ENCODE measurements at regions not wholly inside any gene's neighbourhood (a gene's known extent, or its start where the extent isn't known, plus 50 kb on each side); places are given as distances from the start of the nearest gene placed in this dataset.
A peak's percentile ranks its signal among the peaks of the same experiment; 100 is the strongest.
"Not testable (repeated sequence)": the region's sequence is repeated elsewhere in the genome, so short reads cannot be mapped to it uniquely, and the experiment has no call there.

DNA sequence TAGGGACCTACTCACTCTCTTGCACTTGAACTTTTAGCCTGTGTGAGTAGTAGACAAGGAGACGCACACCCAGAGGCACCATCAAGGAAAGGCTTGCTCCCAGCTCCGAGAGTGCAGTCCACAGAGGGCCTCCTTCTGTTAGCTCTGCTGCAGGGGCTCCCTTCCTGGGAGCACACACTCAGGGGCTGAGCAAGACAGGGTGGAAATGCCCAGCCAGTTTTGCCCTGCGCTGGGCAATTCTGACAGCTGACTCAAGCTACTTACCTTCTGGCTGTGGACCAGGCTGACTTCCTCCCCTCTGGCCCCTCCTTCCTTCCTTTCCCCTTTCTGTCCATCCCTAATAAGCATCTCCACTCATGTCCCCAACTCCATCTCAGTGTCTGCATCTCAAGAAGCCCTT lies 449.1 kb downstream of the PTPRU start:
- H3K27me3 ChIP-seq: peaks cover 0 to 66% (median 3%) of the 10 kb centered on the region in 4 donors
- peaks cover 0 to 22% (median 11%) of the 10 kb centered on the region in 4 donors for H3K4me1 ChIP-seq
- no peaks in the 10 kb centered on the region for H3K36me3 ChIP-seq
- WGBS: 76% methylated on average over 3 of the region's 3 CpGs
- intact Hi-C loops (cut with DNase I): no loop called here
- DNase-seq (ENCODE audit: extremely low spot score): no peak
- TF ChIP-seq POLR2A (IDR thresholded peaks at IDR 0.05; ENCODE audit: low read depth) (no peak), POLR2AphosphoS5 (IDR thresholded peaks at IDR 0.05) (no peak), EP300 (IDR thresholded peaks at IDR 0.05) (no peak)
- TF ChIP-seq, protein P1, sequence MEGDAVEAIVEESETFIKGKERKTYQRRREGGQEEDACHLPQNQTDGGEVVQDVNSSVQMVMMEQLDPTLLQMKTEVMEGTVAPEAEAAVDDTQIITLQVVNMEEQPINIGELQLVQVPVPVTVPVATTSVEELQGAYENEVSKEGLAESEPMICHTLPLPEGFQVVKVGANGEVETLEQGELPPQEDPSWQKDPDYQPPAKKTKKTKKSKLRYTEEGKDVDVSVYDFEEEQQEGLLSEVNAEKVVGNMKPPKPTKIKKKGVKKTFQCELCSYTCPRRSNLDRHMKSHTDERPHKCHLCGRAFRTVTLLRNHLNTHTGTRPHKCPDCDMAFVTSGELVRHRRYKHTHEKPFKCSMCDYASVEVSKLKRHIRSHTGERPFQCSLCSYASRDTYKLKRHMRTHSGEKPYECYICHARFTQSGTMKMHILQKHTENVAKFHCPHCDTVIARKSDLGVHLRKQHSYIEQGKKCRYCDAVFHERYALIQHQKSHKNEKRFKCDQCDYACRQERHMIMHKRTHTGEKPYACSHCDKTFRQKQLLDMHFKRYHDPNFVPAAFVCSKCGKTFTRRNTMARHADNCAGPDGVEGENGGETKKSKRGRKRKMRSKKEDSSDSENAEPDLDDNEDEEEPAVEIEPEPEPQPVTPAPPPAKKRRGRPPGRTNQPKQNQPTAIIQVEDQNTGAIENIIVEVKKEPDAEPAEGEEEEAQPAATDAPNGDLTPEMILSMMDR (IDR thresholded peaks at IDR 0.05): no peak
- no peak overlapping the region for H3K4me3 ChIP-seq
- H3K27ac ChIP-seq (replicated peaks in 1 of 4): no peak overlapping the region
- no peaks in the 10 kb centered on the region for H3K9me3 ChIP-seq

DNA sequence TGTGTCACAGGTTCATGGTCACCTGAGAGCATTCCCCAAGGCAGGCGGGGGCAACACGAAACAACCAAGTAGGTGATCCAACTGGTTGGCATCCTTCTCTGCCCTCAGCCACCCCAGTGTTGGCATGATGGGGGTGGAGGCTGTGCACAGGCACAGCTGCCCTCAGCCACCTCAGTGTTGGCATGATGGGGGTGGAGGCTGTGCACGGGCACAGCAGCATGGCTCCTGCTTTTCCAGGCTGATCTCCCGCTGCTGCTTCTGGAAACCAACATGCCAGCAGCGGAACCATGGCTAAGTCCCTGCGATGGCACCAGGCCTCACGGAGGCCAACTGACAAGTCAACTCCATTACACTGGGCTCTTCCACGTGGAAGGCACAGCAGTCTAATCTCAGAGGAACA lies 447.8 kb downstream of the PTPRU start:
- 86% methylated on average over 8 of the region's 8 CpGs for WGBS
- Histone ChIP-seq H3K27ac (replicated peaks in 1 of 4) (no peak overlapping the region), H3K36me3 (no peaks in the 10 kb centered on the region), H3K9me3 (no peaks in the 10 kb centered on the region), H3K27me3 (peaks cover 0 to 61% (median 3%) of the 10 kb centered on the region in 4 donors), H3K4me3 (no peak overlapping the region), H3K4me1 (peaks cover 0 to 22% (median 11%) of the 10 kb centered on the region in 4 donors)
- no peak for TF ChIP-seq POLR2A (IDR thresholded peaks at IDR 0.05; ENCODE audit: low read depth)
- no peak for TF ChIP-seq POLR2AphosphoS5 (IDR thresholded peaks at IDR 0.05)
- TF ChIP-seq EP300 (IDR thresholded peaks at IDR 0.05): no peak
- DNase-seq (ENCODE audit: extremely low spot score): peak; percentile 77
- intact Hi-C loops (cut with DNase I): no loop called here

GRCh38 chr1:29683472-29683871 lies 447.1 kb downstream of the PTPRU start:
- Histone ChIP-seq H3K4me3 (no peak overlapping the region), H3K9me3 (no peaks in the 10 kb centered on the region), H3K27ac (replicated peaks in 1 of 4) (no peak overlapping the region), H3K36me3 (no peaks in the 10 kb centered on the region), H3K4me1 (peaks cover 0 to 19% (median 11%) of the 10 kb centered on the region in 4 donors), H3K27me3 (peaks cover 0 to 54% (median under 1%) of the 10 kb centered on the region in 4 donors)
- TF ChIP-seq POLR2A (IDR thresholded peaks at IDR 0.05; ENCODE audit: low read depth): no peak
- TF ChIP-seq POLR2AphosphoS5 (IDR thresholded peaks at IDR 0.05): no peak
- TF ChIP-seq, protein P1 (IDR thresholded peaks at IDR 0.05): no peak
- TF ChIP-seq EP300 (IDR thresholded peaks at IDR 0.05): no peak
- WGBS: 73% methylated on average over 5 of the region's 5 CpGs
- intact Hi-C loops (cut with DNase I): no loop called here
- DNase-seq (ENCODE audit: extremely low spot score): no peak

- H3K9me3 ChIP-seq: no peaks in the 10 kb centered on the region
- H3K27ac ChIP-seq (replicated peaks in 1 of 4): no peak overlapping the region
- H3K36me3 ChIP-seq: no peaks in the 10 kb centered on the region
- no peak overlapping the region for H3K4me3 ChIP-seq
- TF ChIP-seq, protein P1 (IDR thresholded peaks at IDR 0.05): no peak
- no peak for TF ChIP-seq POLR2A (IDR thresholded peaks at IDR 0.05; ENCODE audit: low read depth)
- TF ChIP-seq EP300 (IDR thresholded peaks at IDR 0.05): no peak
- TF ChIP-seq POLR2AphosphoS5 (IDR thresholded peaks at IDR 0.05): no peak
- H3K27me3 ChIP-seq: peaks cover 0 to 50% (median 0%) of the 10 kb centered on the region in 4 donors
- intact Hi-C loops (cut with DNase I): no loop called here
- WGBS: 16% methylated on average over 3 of the region's 3 CpGs
- no peak for DNase-seq (ENCODE audit: extremely low spot score)
- H3K4me1 ChIP-seq: peaks cover 0 to 14% (median 11%) of the 10 kb centered on the region in 4 donors
Measured at GRCh38 chr1:29682919-29683295, 446.6 kb downstream of the PTPRU start.

- H3K36me3 ChIP-seq: no peaks in the 10 kb centered on the region
- 36% methylated on average over 10 of the region's 10 CpGs for WGBS
- no peak overlapping the region for H3K4me3 ChIP-seq
- intact Hi-C loops (cut with DNase I): no loop called here
- TF ChIP-seq, protein P1 (IDR thresholded peaks at IDR 0.05): no peak
- TF ChIP-seq EP300 (IDR thresholded peaks at IDR 0.05): no peak
- no peak for TF ChIP-seq POLR2AphosphoS5 (IDR thresholded peaks at IDR 0.05)
- no peak for TF ChIP-seq POLR2A (IDR thresholded peaks at IDR 0.05; ENCODE audit: low read depth)
- peaks cover 0 to 14% (median 11%) of the 10 kb centered on the region in 4 donors for H3K4me1 ChIP-seq
- no peaks in the 10 kb centered on the region for H3K9me3 ChIP-seq
- DNase-seq (ENCODE audit: extremely low spot score): peak; percentile 70
- no peak overlapping the region for H3K27ac ChIP-seq (replicated peaks in 1 of 4)
- H3K27me3 ChIP-seq: peaks cover 0 to 54% (median 0%) of the 10 kb centered on the region in 4 donors
Measured at GRCh38 chr1:29682171-29682918, 446.0 kb downstream of the PTPRU start.

GRCh38 chr1:29681416-29681815 lies 445.1 kb downstream of the PTPRU start:
- 64% methylated on average over 6 of the region's 6 CpGs for WGBS
- H3K36me3 ChIP-seq; H3K4me3 ChIP-seq; H3K27ac ChIP-seq (replicated peaks in 1 of 4); intact Hi-C loops (cut with DNase I); H3K9me3 ChIP-seq; DNase-seq (ENCODE audit: extremely low spot score): not testable (repeated sequence)
- peaks cover 0 to 45% (median 0%) of the 10 kb centered on the region in 4 donors for H3K27me3 ChIP-seq
- H3K4me1 ChIP-seq: peaks cover 0 to 14% (median 11%) of the 10 kb centered on the region in 4 donors

All from esophagus muscularis mucosa (tissue), 4 donors.